DND-41 (cell line): ENCODE measurements at regions not wholly inside any gene's neighbourhood (a gene's known extent, or its start where the extent isn't known, plus 50 kb on each side); places are given as distances from the start of the nearest gene placed in this dataset.

Experiments used
- ATAC-seq: fragments of 200-7000 bp; cut with Tn5 transposase; 3 replicates; pipeline ENCODE4 v1.9.1; 2021; ENCODE audit warnings: low read depth; ENCODE audit not compliant: insufficient read depth
- DNase-seq: peaks from one replicate; pipeline ENCODE4 v3.0.0-alpha.2; 2020
- H2AFZ ChIP-seq: 2 replicates; pipeline ENCODE4 v1.6.0; 2012; ENCODE audit warnings: low read depth, low read length
- H3K27ac ChIP-seq: 2 replicates; pipeline ENCODE4 v1.5.1; 2012; ENCODE audit warnings: low read length, inconsistent platforms
- H3K27me3 ChIP-seq: fragments of 200-600 bp; sonication (generic); 2 replicates; pipeline ENCODE4 v1.6.0; 2012; ENCODE audit warnings: low read length, mild to moderate bottlenecking, inconsistent platforms; ENCODE audit not compliant: insufficient read depth, poor library complexity
- H3K36me3 ChIP-seq: 2 replicates; pipeline ENCODE4 v1.5.1; 2012; ENCODE audit warnings: low read length, inconsistent platforms; ENCODE audit not compliant: insufficient read depth
- H3K4me1 ChIP-seq: 2 replicates; pipeline ENCODE4 v1.5.1; 2012; ENCODE audit warnings: mild to moderate bottlenecking, low read length; ENCODE audit not compliant: insufficient read depth
- H3K4me2 ChIP-seq: 2 replicates; pipeline ENCODE4 v1.6.0; 2012; ENCODE audit warnings: mild to moderate bottlenecking, moderate library complexity, low read length, inconsistent platforms; ENCODE audit not compliant: insufficient read depth
- H3K4me3 ChIP-seq, 2 experiments: fragments of 200-600 bp in 1 of 2; shearing (Covaris generic) in 1 of 2; 2 replicates each; pipeline ENCODE4 v1.5.1; 2012 to 2016; ENCODE audit warnings: inconsistent platforms in 2 of 2, low read length in 2 of 2, mild to moderate bottlenecking in 2 of 2, low read depth in 1 of 2, moderate library complexity in 1 of 2
- H3K79me2 ChIP-seq: 2 replicates; pipeline ENCODE4 v1.6.0; 2012; ENCODE audit warnings: low read length, inconsistent platforms; ENCODE audit not compliant: insufficient read depth
- H3K9ac ChIP-seq: 2 replicates; pipeline ENCODE4 v1.6.0; 2012; ENCODE audit warnings: low read depth, mild to moderate bottlenecking, inconsistent platforms, low read length, moderate library complexity
- H3K9me3 ChIP-seq: 2 replicates; pipeline ENCODE4 v1.5.1; 2012; ENCODE audit warnings: low read length, moderate library complexity, mild to moderate bottlenecking, inconsistent platforms; ENCODE audit not compliant: insufficient read depth, severe bottlenecking
- H4K20me1 ChIP-seq: 2 replicates; pipeline ENCODE4 v1.6.0; 2012; ENCODE audit warnings: low read length; ENCODE audit not compliant: insufficient read depth
- CTCF ChIP-seq: IDR thresholded peaks from 2 replicates; pipeline ENCODE4 v1.5.1; 2012; ENCODE audit warnings: borderline replicate concordance, low read length, moderate library complexity, mild to moderate bottlenecking; ENCODE audit not compliant: poor library complexity, severe bottlenecking; ENCODE audit errors: extremely low read depth
- EZH2 ChIP-seq: IDR thresholded peaks from 3 replicates; pipeline ENCODE4 v1.6.1; 2012; ENCODE audit warnings: borderline replicate concordance, low read depth, mild to moderate bottlenecking, moderate library complexity, low read length, inconsistent platforms; ENCODE audit not compliant: severe bottlenecking

GRCh38 chr9:111233963-111234362 lies 96.1 kb downstream of the OR2K2 start:
- no peak for TF ChIP-seq CTCF
- TF ChIP-seq EZH2, result no peak
- Histone ChIP-seq H3K4me1 (no peaks in the 10 kb centered on the region), H3K4me2 (no peak overlapping the region), H3K27ac (no peak overlapping the region), H3K4me3 (no peak overlapping the region), H2AFZ (no peak overlapping the region), H4K20me1 (no peaks in the 10 kb centered on the region), H3K9ac (no peak overlapping the region), H3K79me2 (no peaks in the 10 kb centered on the region), H3K27me3 (no peaks in the 10 kb centered on the region), H3K9me3 (no peaks in the 10 kb centered on the region), H3K36me3 (no peaks in the 10 kb centered on the region)
- no peak for DNase-seq
- no peak for ATAC-seq

DNA sequence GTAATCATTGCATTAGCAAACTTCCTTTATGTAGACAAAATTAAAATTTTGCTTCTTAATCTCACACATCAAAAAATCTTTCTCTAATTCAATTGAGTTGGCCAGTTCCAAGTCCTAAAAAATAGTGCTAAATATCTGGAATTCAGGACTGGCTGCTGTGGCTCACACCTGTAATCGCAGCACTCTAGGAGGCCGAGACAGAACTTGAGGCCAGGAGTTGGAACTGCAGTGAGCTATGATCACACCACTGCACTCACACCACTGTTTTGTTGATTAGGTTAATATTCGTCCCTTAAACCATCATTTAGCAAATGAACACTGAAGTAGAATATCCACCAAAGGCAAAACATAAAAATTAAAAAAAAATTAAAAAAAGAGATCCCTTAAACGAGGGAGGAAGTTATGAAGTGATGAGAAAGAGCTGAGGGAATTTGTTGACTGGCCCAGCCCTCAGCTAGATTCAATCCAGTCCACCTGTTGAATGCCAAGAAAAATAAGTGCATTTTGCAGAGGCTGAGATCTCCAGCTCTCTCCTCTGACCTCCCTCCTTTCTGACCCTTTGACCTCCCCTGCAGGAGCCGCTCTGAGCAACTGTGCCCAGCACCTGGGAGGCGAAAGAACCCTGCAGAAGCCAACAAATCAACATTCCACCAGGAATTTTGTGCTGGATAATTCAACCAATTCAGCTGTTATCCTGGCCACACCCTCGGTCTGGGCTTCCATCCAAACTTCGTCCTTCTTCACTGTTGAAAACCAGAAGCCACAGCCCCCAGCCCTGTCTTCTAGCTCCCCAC lies 96.8 kb downstream of the OR2K2 start:
- TF ChIP-seq EZH2 (no peak), CTCF (no peak)
- ATAC-seq, result no peak
- H4K20me1 ChIP-seq, result no peaks in the 10 kb centered on the region
- no peaks in the 10 kb centered on the region for H3K36me3 ChIP-seq
- no peak overlapping the region for H3K27ac ChIP-seq
- no peak for DNase-seq
- no peaks in the 10 kb centered on the region for H3K4me1 ChIP-seq
- no peaks in the 10 kb centered on the region for H3K27me3 ChIP-seq
- no peak overlapping the region for H2AFZ ChIP-seq
- H3K9me3 ChIP-seq, result no peaks in the 10 kb centered on the region
- H3K9ac ChIP-seq, result no peak overlapping the region
- H3K4me2 ChIP-seq, result no peak overlapping the region
- H3K4me3 ChIP-seq, result no peak overlapping the region
- H3K79me2 ChIP-seq, result no peaks in the 10 kb centered on the region

DNA sequence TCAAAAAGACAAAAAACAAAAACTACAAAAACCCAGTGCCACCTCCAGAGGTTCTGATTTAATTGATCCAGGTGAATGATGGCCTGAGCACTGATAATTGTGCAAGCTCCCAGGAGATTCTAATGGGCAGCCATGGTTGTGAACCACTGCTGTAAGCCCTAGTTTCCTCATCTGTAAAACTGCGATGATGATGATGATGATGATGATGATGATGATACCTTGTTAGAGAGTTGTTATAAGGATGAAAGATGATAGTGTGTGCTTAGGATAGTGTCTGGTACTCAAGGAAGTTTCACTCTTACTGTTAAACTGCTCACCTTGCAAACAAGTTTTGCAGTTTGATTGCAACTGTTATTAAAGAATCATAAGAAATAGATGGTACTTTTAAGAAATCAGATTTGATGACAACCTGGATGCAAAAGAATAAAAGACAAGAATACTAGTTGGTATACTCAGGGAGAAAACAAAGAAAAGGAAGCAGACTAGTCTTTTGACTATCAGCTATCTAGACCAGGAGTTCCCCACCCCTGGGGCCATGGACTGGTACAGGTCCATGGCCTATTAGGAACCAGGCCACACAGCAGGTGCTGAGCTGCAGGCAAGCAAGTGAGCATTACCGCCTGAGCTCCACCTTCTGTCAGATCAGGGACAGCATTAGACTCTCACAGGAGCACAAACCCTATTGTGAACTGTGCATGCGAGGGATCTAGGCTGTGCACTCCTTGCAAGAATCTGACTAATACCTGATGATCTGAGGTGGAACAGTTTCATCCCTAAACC lies 98.0 kb downstream of the OR2K2 start:
- DNase-seq, result no peak
- H2AFZ ChIP-seq, result no peak overlapping the region
- no peaks in the 10 kb centered on the region for H3K27me3 ChIP-seq
- H3K9me3 ChIP-seq, result no peaks in the 10 kb centered on the region
- H3K36me3 ChIP-seq, result no peaks in the 10 kb centered on the region
- TF ChIP-seq CTCF (no peak), EZH2 (no peak)
- ATAC-seq, result no peak
- H3K9ac ChIP-seq, result no peak overlapping the region
- no peaks in the 10 kb centered on the region for H3K4me1 ChIP-seq
- no peaks in the 10 kb centered on the region for H3K79me2 ChIP-seq
- no peak overlapping the region for H3K4me2 ChIP-seq
- no peak overlapping the region for H3K4me3 ChIP-seq
- H3K27ac ChIP-seq, result no peak overlapping the region
- no peaks in the 10 kb centered on the region for H4K20me1 ChIP-seq
